H1 (cell line): ENCODE measurements at regions not wholly inside any gene's neighbourhood (a gene's known extent, or its start where the extent isn't known, plus 50 kb on each side); places are given as distances from the start of the nearest gene placed in this dataset.
A peak's percentile ranks its signal among the peaks of the same experiment; 100 is the strongest.

Source experiments
- CTCF ChIA-PET: fragments of 300-600 bp; sonication (Branson Sonifier 250); formaldehyde crosslinking; loops from one replicate; lab custom pipeline; 2021; ENCODE audit not compliant: partially characterized antibody; lab: Charles Lee
- POLR2A ChIA-PET: fragments of 300-600 bp; sonication (Branson Sonifier 250); formaldehyde crosslinking; loops from one replicate; lab custom pipeline; 2021; ENCODE audit warnings: inconsistent platforms; ENCODE audit not compliant: partially characterized antibody; lab: Charles Lee
- DNase-seq, 2 experiments: peaks; one replicate each; pipeline versions ENCODE4 v3.0.0 to v3.0.0-alpha.2; 2010 to 2022; ENCODE audit warnings: low spot score in 2 of 2, low read depth in 1 of 2, mixed read lengths in 1 of 2
- FAIRE-seq: peaks from 2 replicates; lab custom pipeline; 2011; peaks lifted over from hg19 to GRCh38; lab: Jason Lieb, UNC
- H2AFZ ChIP-seq: 2 replicates; pipeline ENCODE4 v1.8.1; 2012; ENCODE audit warnings: low read length, inconsistent platforms
- H2AK5ac ChIP-seq: 2 replicates; pipeline ENCODE4 v1.6.1; 2013; ENCODE audit warnings: low read depth, low read length
- H2BK120ac ChIP-seq: replicated peaks from 2 replicates; pipeline ENCODE3; 2013; ENCODE audit warnings: low read depth, low read length, inconsistent platforms
- H2BK12ac ChIP-seq: 2 replicates; pipeline ENCODE4 v1.6.1; 2013; ENCODE audit warnings: low read depth, low read length
- H2BK15ac ChIP-seq: 2 replicates; pipeline ENCODE4 v1.6.1; 2013; ENCODE audit warnings: low read length
- H2BK20ac ChIP-seq: 2 replicates; pipeline ENCODE4 v1.6.1; 2013; ENCODE audit warnings: low read length
- H2BK5ac ChIP-seq: 2 replicates; pipeline ENCODE4 v1.6.1; 2013; ENCODE audit warnings: low read depth, low read length
- H3K14ac ChIP-seq: 2 replicates; pipeline ENCODE4 v1.6.1; 2013; ENCODE audit warnings: inconsistent platforms; ENCODE audit not compliant: insufficient read length
- H3K18ac ChIP-seq: 2 replicates; pipeline ENCODE4 v1.6.1; 2013; ENCODE audit warnings: low read length; ENCODE audit errors: extremely low read depth
- H3K23ac ChIP-seq: 2 replicates; pipeline ENCODE4 v1.6.1; 2013; ENCODE audit warnings: inconsistent platforms; ENCODE audit not compliant: insufficient read length
- H3K23me2 ChIP-seq: 2 replicates; pipeline ENCODE4 v1.6.1; 2013; ENCODE audit warnings: low read depth, low read length
- H3K27ac ChIP-seq: 2 replicates; pipeline ENCODE4 v1.6.1; 2011; ENCODE audit warnings: low read depth, low read length, inconsistent platforms
- H3K27me3 ChIP-seq, 4 experiments: replicated peaks in 1 of 4; 1 replicate in 1 of 4; 2 replicates in 3 of 4; pipeline versions ENCODE4 v1.6.1 to v1.8.1; 2011 to 2013; ENCODE audit warnings: low read length in 3 of 4, mild to moderate bottlenecking in 3 of 4, inconsistent platforms in 2 of 4, mixed read lengths in 2 of 4, moderate library complexity in 1 of 4; ENCODE audit not compliant: control insufficient read depth in 3 of 4, insufficient read depth in 3 of 4; ENCODE audit errors: extremely low read depth in 1 of 4
- H3K36me3 ChIP-seq, 4 experiments: 2 replicates each; pipeline versions ENCODE4 v1.6.1 to v1.8.1; 2011 to 2013; ENCODE audit warnings: mild to moderate bottlenecking in 4 of 4, low read length in 3 of 4, moderate library complexity in 2 of 4, control low read depth in 1 of 4, inconsistent platforms in 1 of 4; ENCODE audit not compliant: insufficient read depth in 4 of 4, control insufficient read depth in 2 of 4
- H3K4ac ChIP-seq: replicated peaks from 2 replicates; pipeline ENCODE3; 2013; ENCODE audit warnings: low read length, low read depth, mixed read lengths, inconsistent platforms; ENCODE audit not compliant: insufficient read length
- H3K4me1 ChIP-seq, 4 experiments: replicated peaks in 1 of 4; 1 replicate in 1 of 4; 2 replicates in 3 of 4; pipeline versions ENCODE4 v1.6.1 to v1.8.1; 2011 to 2013; ENCODE audit warnings: low read length in 3 of 4, inconsistent platforms in 2 of 4, mixed read lengths in 1 of 4; ENCODE audit not compliant: insufficient read depth in 4 of 4, control insufficient read depth in 3 of 4
- H3K4me2 ChIP-seq, 2 experiments: 2 replicates each; pipeline versions ENCODE4 v1.6.1 to v1.8.1; 2011 to 2013; ENCODE audit warnings: low read depth in 2 of 2, low read length in 2 of 2, control low read depth in 1 of 2, inconsistent platforms in 1 of 2, mild to moderate bottlenecking in 1 of 2; ENCODE audit not compliant: insufficient read depth in 1 of 2
- H3K4me3 ChIP-seq, 4 experiments: fragments of 200-600, 300-600 bp in 1 of 4; sonication (generic), shearing (Covaris generic), sonication (Bioruptor Twin) in 1 of 4; 2 replicates each; pipeline versions ENCODE4 v1.5.1 to v1.8.1; 2011 to 2016; ENCODE audit warnings: low read length in 4 of 4, low read depth in 3 of 4, control low read depth in 2 of 4, inconsistent platforms in 2 of 4, mild to moderate bottlenecking in 2 of 4, mixed read lengths in 1 of 4, moderate library complexity in 1 of 4; ENCODE audit not compliant: insufficient read depth in 2 of 4; ENCODE audit errors: extremely low read depth in 1 of 4
- H3K56ac ChIP-seq: replicated peaks from 2 replicates; pipeline ENCODE3; 2013; ENCODE audit warnings: low read depth, mild to moderate bottlenecking, mixed read lengths, low read length, inconsistent platforms; ENCODE audit not compliant: insufficient read length
- H3K79me1 ChIP-seq: 2 replicates; pipeline ENCODE4 v1.6.1; 2013; ENCODE audit warnings: low read depth, low read length, control low read depth
- H3K79me2 ChIP-seq, 2 experiments: 2 replicates each; pipeline versions ENCODE4 v1.6.1 to v1.8.1; 2012 to 2013; ENCODE audit warnings: low read length in 2 of 2, mild to moderate bottlenecking in 2 of 2, inconsistent platforms in 1 of 2; ENCODE audit not compliant: insufficient read depth in 2 of 2, control insufficient read depth in 1 of 2
- H3K9ac ChIP-seq, 4 experiments: replicated peaks in 1 of 4; 1 replicate in 1 of 4; 2 replicates in 3 of 4; pipeline versions ENCODE4 v1.6.1 to v1.8.1; 2011 to 2013; ENCODE audit warnings: low read depth in 3 of 4, low read length in 3 of 4, control low read depth in 2 of 4, mild to moderate bottlenecking in 2 of 4, moderate library complexity in 2 of 4, inconsistent platforms in 1 of 4; ENCODE audit errors: extremely low read depth in 1 of 4
- H3K9me3 ChIP-seq, 2 experiments: 2 replicates each; pipeline versions ENCODE4 v1.6.1 to v1.8.1; 2012 to 2013; ENCODE audit warnings: mild to moderate bottlenecking in 2 of 2, moderate library complexity in 2 of 2, control low read depth in 1 of 2, inconsistent platforms in 1 of 2, low read depth in 1 of 2, low read length in 1 of 2, mixed read lengths in 1 of 2; ENCODE audit not compliant: insufficient read depth in 2 of 2
- H4K20me1 ChIP-seq, 2 experiments: replicated peaks in 1 of 2; 2 replicates each; pipeline versions ENCODE3 to v1.8.1; 2011 to 2013; ENCODE audit warnings: inconsistent platforms in 2 of 2, low read length in 2 of 2, mild to moderate bottlenecking in 1 of 2; ENCODE audit not compliant: insufficient read depth in 2 of 2, control insufficient read depth in 1 of 2
- H4K5ac ChIP-seq: 2 replicates; pipeline ENCODE4 v1.6.1; 2013; ENCODE audit warnings: low read length, low read depth, mixed read lengths, inconsistent platforms; ENCODE audit not compliant: insufficient read length
- H4K8ac ChIP-seq: 2 replicates; pipeline ENCODE4 v1.8.0; 2013; ENCODE audit warnings: mild to moderate bottlenecking, moderate library complexity, low read length, inconsistent platforms; ENCODE audit not compliant: insufficient read depth; ENCODE audit errors: extremely low read depth
- H4K91ac ChIP-seq: replicated peaks from 2 replicates; pipeline ENCODE3; 2013; ENCODE audit warnings: low read length, mixed read lengths, inconsistent platforms; ENCODE audit not compliant: insufficient read length
- BACH1 ChIP-seq: IDR thresholded peaks from 2 replicates; pipeline ENCODE4 v1.6.1; 2012; ENCODE audit warnings: low read length, improper control_type of control experiment
- BCL11A ChIP-seq, 2 experiments: IDR thresholded peaks; one replicate each; pipeline ENCODE4 v1.6.1; 2011; ENCODE audit warnings: low read depth in 2 of 2, low read length in 2 of 2, mild to moderate bottlenecking in 2 of 2
- CEBPB ChIP-seq: IDR thresholded peaks from 2 replicates; pipeline ENCODE4 v1.6.1; 2012; ENCODE audit warnings: low read depth, low read length
- EP300 ChIP-seq, 2 experiments: IDR thresholded peaks; 1 replicate in 1 of 2; 2 replicates in 1 of 2; pipeline ENCODE4 v1.6.1; 2011 to 2012; ENCODE audit warnings: low read depth in 2 of 2, low read length in 2 of 2, mild to moderate bottlenecking in 2 of 2, borderline replicate concordance in 1 of 2, inconsistent platforms in 1 of 2, moderate library complexity in 1 of 2
- GABPA ChIP-seq: IDR thresholded peaks from 2 replicates; pipeline ENCODE4 v1.6.1; 2011; ENCODE audit warnings: mild to moderate bottlenecking, low read length, moderate library complexity, borderline replicate concordance; ENCODE audit not compliant: insufficient read depth
- GTF2F1 ChIP-seq: IDR thresholded peaks from 2 replicates; pipeline ENCODE4 v1.6.1; 2012; ENCODE audit warnings: low read depth, low read length, improper control_type of control experiment, borderline replicate concordance
- HDAC2 ChIP-seq, 2 experiments: fragments of 300-600 bp in 1 of 2; sonication (generic) in 1 of 2; IDR thresholded peaks; 2 replicates each; pipeline ENCODE4 v1.6.1; 2011 to 2012; ENCODE audit warnings: low read depth in 2 of 2, low read length in 2 of 2, mild to moderate bottlenecking in 2 of 2, moderate library complexity in 2 of 2, borderline replicate concordance in 1 of 2, inconsistent platforms in 1 of 2
- POU5F1 ChIP-seq: IDR thresholded peaks from 2 replicates; pipeline ENCODE4 v1.6.1; 2011; ENCODE audit warnings: low read depth, mild to moderate bottlenecking, low read length, moderate library complexity
- RNF2 ChIP-seq: fragments of 200-900, 300-1000 bp; sonication (generic); IDR thresholded peaks from 2 replicates; pipeline ENCODE4 v1.7.1; 2016; ENCODE audit warnings: borderline replicate concordance, low read depth, mild to moderate bottlenecking, antibody characterized with exemption, low read length; ENCODE audit not compliant: poor library complexity, severe bottlenecking; ENCODE audit errors: missing control alignments
- SIX5 ChIP-seq: IDR thresholded peaks from 2 replicates; pipeline ENCODE4 v1.6.1; 2011; ENCODE audit warnings: mild to moderate bottlenecking, low read depth, low read length
- SUZ12 ChIP-seq: fragments of 200-600 bp; sonication (generic); IDR thresholded peaks from 2 replicates; pipeline ENCODE4 v1.6.1; 2012; ENCODE audit warnings: mild to moderate bottlenecking, inconsistent platforms, low read length, moderate library complexity, mixed read lengths
- TEAD4 ChIP-seq: IDR thresholded peaks from 2 replicates; pipeline ENCODE4 v1.6.1; 2012; ENCODE audit warnings: low read depth, low read length, inconsistent platforms, mixed read lengths
- WGBS, 2 experiments: shearing (Covaris generic) in 1 of 2; methylation state at CpG; one replicate each; pipeline versions ENCODE4 v1.1.6 to v1.1.7; 2013 to 2015; ENCODE audit warnings: low lambda C conversion rate in 2 of 2, mixed read lengths in 2 of 2, inconsistent platforms in 1 of 2, low coverage in 1 of 2, missing lambda C conversion rate in 1 of 2; ENCODE audit not compliant: insufficient replicate concordance in 2 of 2, insufficient coverage in 1 of 2, insufficient read length in 1 of 2; ENCODE audit errors: extremely low coverage in 1 of 2, missing lambda C conversion rate in 1 of 2; 5-methylcytosine and 5-hydroxymethylcytosine counted together

DNA sequence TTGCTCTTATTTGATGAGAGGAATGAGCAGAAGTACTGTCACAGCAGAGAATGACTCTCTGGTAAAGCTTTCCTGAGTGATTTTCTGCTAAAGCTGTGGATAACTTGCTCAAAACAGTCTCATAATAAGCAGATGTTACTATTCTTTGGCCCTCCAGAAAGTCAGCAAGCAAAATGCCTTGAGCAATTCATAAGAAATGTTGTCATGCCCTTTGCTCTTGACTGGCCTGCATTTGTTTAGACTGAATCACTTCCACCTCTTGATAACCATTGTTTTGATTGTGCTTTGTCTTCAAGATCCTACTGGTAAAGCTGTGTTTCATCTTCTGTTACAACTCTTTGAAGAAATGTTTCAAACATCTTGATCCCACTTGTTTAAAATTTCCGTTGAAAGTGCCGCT is 457.9 kb upstream of the FOXG1 start:
- Histone ChIP-seq H3K27me3 (no peaks in the 10 kb centered on the region), H3K23ac (no peak overlapping the region), H3K79me2 (no peaks in the 10 kb centered on the region), H3K4ac (no peak overlapping the region), H3K4me2 (no peak overlapping the region), H4K5ac (no peak overlapping the region), H3K27ac (no peak overlapping the region), H3K79me1 (no peaks in the 10 kb centered on the region), H2AK5ac (no peak overlapping the region), H4K8ac (no peak overlapping the region), H2BK5ac (no peak overlapping the region), H4K20me1 (no peaks in the 10 kb centered on the region), H3K4me3 (no peak overlapping the region), H3K56ac (no peak overlapping the region), H3K9me3 (no peaks in the 10 kb centered on the region), H3K9ac (no peak overlapping the region), H3K23me2 (no peaks in the 10 kb centered on the region), H2BK20ac (no peak overlapping the region), H3K14ac (no peak overlapping the region), H2BK12ac (no peak overlapping the region), H2AFZ (peak overlapping the region; percentile 61; the same call in 1 of the 2 replicates), H3K4me1 (no peaks in the 10 kb centered on the region; a peak in 1 of 7 replicates), H3K36me3 (no peaks in the 10 kb centered on the region), H2BK120ac (no peak overlapping the region), H3K18ac (no peak overlapping the region), H4K91ac (no peak overlapping the region), H2BK15ac (no peak overlapping the region)
- POLR2A ChIA-PET = interaction anchor here (1.1 to 1.3 kb wide), 2 partner anchors 9 to 10 kb away, joined by 3 to 4 read pairs; no protein-coding TSS in a partner anchor
- WGBS, 2 experiments = 98% methylated on average over 2 of the region's 2 CpGs; no CpG with 5 or more reads in 1 of the 2 experiments
- CTCF ChIA-PET = interaction anchor here (0.7 to 2.0 kb wide), 2 partner anchors 13 to 19 kb away, joined by 3 to 5 read pairs; no protein-coding TSS in a partner anchor
- DNase-seq (no peak), FAIRE-seq (no peak)
- TF ChIP-seq SUZ12 (no peak), BACH1 (no peak), TEAD4 (no peak), RNF2 (no peak), CEBPB (no peak), GABPA (no peak), EP300 (IDR thresholded peaks at IDR 0.05; ENCODE audit: borderline replicate concordance in 1 of 2, low read depth in 2 of 2, low read length in 2 of 2) (no peak), SIX5 (no peak), BCL11A (IDR thresholded peaks at IDR 0.05; ENCODE audit: low read depth in 2 of 2, low read length in 2 of 2) (no peak), HDAC2 (IDR thresholded peaks at IDR 0.05; ENCODE audit: borderline replicate concordance in 1 of 2, low read depth in 2 of 2, low read length in 2 of 2) (no peak), POU5F1 (no peak), GTF2F1 (no peak)
